Peyer's patch (tissue), 4 donors: ENCODE measurements at regions not wholly inside any gene's neighbourhood (a gene's known extent, or its start where the extent isn't known, plus 50 kb on each side); places are given as distances from the start of the nearest gene placed in this dataset.

Experiments used
- DNase-seq, 3 donors: peaks; one replicate each; pipeline ENCODE4 v3.0.0-alpha.2; 2017 to 2019
- H3K27ac ChIP-seq, 4 donors: fragments of 200-600 bp; sonication (generic); one replicate each; pipeline ENCODE4 v1.5.1; 2016 to 2019
- H3K27me3 ChIP-seq, 2 donors: fragments of 200-600 bp; sonication (generic); one replicate each; pipeline ENCODE4 v1.5.1; 2019
- H3K36me3 ChIP-seq, 3 donors: fragments of 200-600 bp; sonication (generic); one replicate each; pipeline ENCODE4 v1.5.1; 2016 to 2019
- H3K4me1 ChIP-seq, 4 donors: fragments of 200-600 bp; sonication (generic); one replicate each; pipeline ENCODE4 v1.5.1; 2016 to 2019
- H3K4me3 ChIP-seq, 4 donors: fragments of 200-600 bp; sonication (generic); 1 replicate in 3 of 4; 2 replicates in 1 of 4; pipeline ENCODE4 v1.5.1; 2016 to 2019; ENCODE audit warnings: mild to moderate bottlenecking in 1 of 4
- H3K9me3 ChIP-seq, 4 donors: fragments of 200-600 bp; sonication (generic); one replicate each; pipeline ENCODE4 v1.5.1; 2016 to 2019; ENCODE audit warnings: mild to moderate bottlenecking in 1 of 4
- CTCF ChIP-seq, 6 experiments: fragments of 450-650 bp in 4 of 6; fragments of 200-600 bp in 2 of 6; sonication (generic) in 1 of 6; IDR thresholded peaks; one replicate each; pipeline ENCODE4 v1.5.1; 2017 to 2019; ENCODE audit warnings: antibody characterized with exemption in 6 of 6, mild to moderate bottlenecking in 3 of 6, moderate library complexity in 1 of 6
- POLR2A ChIP-seq, 2 donors: fragments of 450-650 bp; IDR thresholded peaks; one replicate each; pipeline ENCODE4 v1.5.1; 2017; ENCODE audit warnings: antibody characterized with exemption in 2 of 2, mild to moderate bottlenecking in 2 of 2, moderate library complexity in 2 of 2

- no peaks in the 10 kb centered on the region for H3K9me3 ChIP-seq
- no peaks in the 10 kb centered on the region for H3K4me1 ChIP-seq
- no peaks in the 10 kb centered on the region for H3K36me3 ChIP-seq
- TF ChIP-seq POLR2A (IDR thresholded peaks at IDR 0.05) (no peak), CTCF (IDR thresholded peaks at IDR 0.05) (no peak)
- H3K4me3 ChIP-seq, result no peak overlapping the region
- H3K27ac ChIP-seq, result no peak overlapping the region
- no peaks in the 10 kb centered on the region for H3K27me3 ChIP-seq
- DNase-seq, result no peak
These were observed 69.7 kb upstream of the LINGO1 start for GRCh38 chr15:77702211-77702957.

GRCh38 chr15:77698481-77698880 is 65.8 kb upstream of the LINGO1 start:
- no peak for DNase-seq
- Histone ChIP-seq H3K4me1 (no peaks in the 10 kb centered on the region), H3K4me3 (no peak overlapping the region), H3K27me3 (no peaks in the 10 kb centered on the region), H3K36me3 (no peaks in the 10 kb centered on the region), H3K9me3 (no peaks in the 10 kb centered on the region), H3K27ac (no peak overlapping the region)
- TF ChIP-seq POLR2A (IDR thresholded peaks at IDR 0.05) (no peak), CTCF (IDR thresholded peaks at IDR 0.05) (no peak)

- Histone ChIP-seq H3K4me3 (no peak overlapping the region), H3K9me3 (no peaks in the 10 kb centered on the region), H3K36me3 (no peaks in the 10 kb centered on the region), H3K27me3 (no peaks in the 10 kb centered on the region), H3K4me1 (no peaks in the 10 kb centered on the region), H3K27ac (no peak overlapping the region)
- no peak for TF ChIP-seq POLR2A (IDR thresholded peaks at IDR 0.05)
- no peak for TF ChIP-seq CTCF (IDR thresholded peaks at IDR 0.05)
- DNase-seq, result no peak
These were observed 65.2 kb upstream of the LINGO1 start for GRCh38 chr15:77697893-77698292.

GRCh38 chr15:77696871-77697270 is 64.2 kb upstream of the LINGO1 start:
- Histone ChIP-seq H3K27me3 (no peaks in the 10 kb centered on the region), H3K4me3 (no peak overlapping the region), H3K36me3 (no peaks in the 10 kb centered on the region), H3K9me3 (no peaks in the 10 kb centered on the region), H3K27ac (no peak overlapping the region), H3K4me1 (no peaks in the 10 kb centered on the region)
- no peak for DNase-seq
- TF ChIP-seq POLR2A (IDR thresholded peaks at IDR 0.05) (no peak), CTCF (IDR thresholded peaks at IDR 0.05) (no peak)

GRCh38 chr15:77695961-77696582 is 63.4 kb upstream of the LINGO1 start:
- Histone ChIP-seq H3K9me3 (no peaks in the 10 kb centered on the region), H3K27ac (no peak overlapping the region), H3K36me3 (no peaks in the 10 kb centered on the region), H3K4me3 (no peak overlapping the region), H3K4me1 (no peaks in the 10 kb centered on the region), H3K27me3 (no peaks in the 10 kb centered on the region)
- no peak for TF ChIP-seq CTCF (IDR thresholded peaks at IDR 0.05)
- no peak for TF ChIP-seq POLR2A (IDR thresholded peaks at IDR 0.05)
- no peak for DNase-seq
